Spleen (tissue), 7 donors: ENCODE measurements at regions not wholly inside any gene's neighbourhood (a gene's known extent, or its start where the extent isn't known, plus 50 kb on each side); places are given as distances from the start of the nearest gene placed in this dataset.

ENCODE experiments used
- POLR2A ChIP-seq, 3 donors: fragments of 450-650 bp; IDR thresholded peaks; one replicate each; pipeline ENCODE4 v1.5.1; 2017; ENCODE audit warnings: antibody characterized with exemption in 3 of 3, mild to moderate bottlenecking in 1 of 3
- POLR2AphosphoS5 ChIP-seq, 3 donors: sonication (generic); formaldehyde crosslinking; IDR thresholded peaks; one replicate each; pipeline ENCODE4 v1.5.1; 2017; ENCODE audit warnings: antibody characterized with exemption in 3 of 3
- TF ChIP-seq, protein P1 (sequence below), 11 experiments: fragments of 200-600 bp in 7 of 11; fragments of 450-650 bp in 4 of 11; sonication (generic) in 4 of 11; IDR thresholded peaks in 8 of 11; conservative IDR thresholded peaks in 3 of 11; 1 replicate in 7 of 11; 2 replicates in 4 of 11; pipeline versions ENCODE4 v1.4.0 to v1.8.0; 2016 to 2021; ENCODE audit warnings: antibody characterized with exemption in 11 of 11, inconsistent platforms in 4 of 11, mild to moderate bottlenecking in 1 of 11
- donor health status: DM: no; HTN: no; CAD: no; lungs with moderate emphysema.
- donor health status: DM: no; HTN: no; CAD: no.
- donor health status: DM: no; HTN: no; CAD: no.

DNA sequence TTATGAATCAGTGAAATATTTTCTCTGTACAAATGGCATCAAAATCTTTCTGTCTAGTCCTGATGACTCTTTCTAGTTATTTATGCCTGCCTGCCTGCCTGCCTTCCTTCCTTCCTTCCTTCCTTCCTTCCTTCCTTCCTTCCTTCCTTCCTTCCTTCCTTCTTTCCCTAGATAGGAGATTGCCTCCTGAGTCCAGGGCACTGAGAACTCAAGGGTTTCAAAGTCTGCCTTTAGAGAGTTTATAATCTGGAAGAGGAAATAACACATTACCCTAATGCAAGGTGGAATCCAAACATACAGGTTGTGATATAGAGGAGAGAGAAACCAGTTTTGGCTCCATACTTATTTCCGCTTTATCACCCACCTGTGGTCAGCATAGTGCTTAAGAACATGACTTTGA is 98.1 kb upstream of the SERPINE2 start:
- TF ChIP-seq, protein P1, sequence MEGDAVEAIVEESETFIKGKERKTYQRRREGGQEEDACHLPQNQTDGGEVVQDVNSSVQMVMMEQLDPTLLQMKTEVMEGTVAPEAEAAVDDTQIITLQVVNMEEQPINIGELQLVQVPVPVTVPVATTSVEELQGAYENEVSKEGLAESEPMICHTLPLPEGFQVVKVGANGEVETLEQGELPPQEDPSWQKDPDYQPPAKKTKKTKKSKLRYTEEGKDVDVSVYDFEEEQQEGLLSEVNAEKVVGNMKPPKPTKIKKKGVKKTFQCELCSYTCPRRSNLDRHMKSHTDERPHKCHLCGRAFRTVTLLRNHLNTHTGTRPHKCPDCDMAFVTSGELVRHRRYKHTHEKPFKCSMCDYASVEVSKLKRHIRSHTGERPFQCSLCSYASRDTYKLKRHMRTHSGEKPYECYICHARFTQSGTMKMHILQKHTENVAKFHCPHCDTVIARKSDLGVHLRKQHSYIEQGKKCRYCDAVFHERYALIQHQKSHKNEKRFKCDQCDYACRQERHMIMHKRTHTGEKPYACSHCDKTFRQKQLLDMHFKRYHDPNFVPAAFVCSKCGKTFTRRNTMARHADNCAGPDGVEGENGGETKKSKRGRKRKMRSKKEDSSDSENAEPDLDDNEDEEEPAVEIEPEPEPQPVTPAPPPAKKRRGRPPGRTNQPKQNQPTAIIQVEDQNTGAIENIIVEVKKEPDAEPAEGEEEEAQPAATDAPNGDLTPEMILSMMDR (IDR thresholded peaks at IDR 0.05 in 8 of 11, conservative IDR thresholded peaks at IDR 0.05 in 3 of 11) = no peak
- TF ChIP-seq POLR2AphosphoS5 (IDR thresholded peaks at IDR 0.05) = no peak
- TF ChIP-seq POLR2A (IDR thresholded peaks at IDR 0.05) = no peak
